ENCODE measurements at regions not wholly inside any gene's neighbourhood (a gene's known extent, or its start where the extent isn't known, plus 50 kb on each side); places are given as distances from the start of the nearest gene placed in this dataset.
A peak's percentile ranks its signal among the peaks of the same experiment; 100 is the strongest.

GRCh38 chr3:180229113-180229512, 192.4 kb upstream of the PEX5L start:
- DNase-seq (ENCODE audit: low read depth in 2 of 2), result peak in 1 of 2 donors; percentile 4
- TF ChIP-seq, protein P1, sequence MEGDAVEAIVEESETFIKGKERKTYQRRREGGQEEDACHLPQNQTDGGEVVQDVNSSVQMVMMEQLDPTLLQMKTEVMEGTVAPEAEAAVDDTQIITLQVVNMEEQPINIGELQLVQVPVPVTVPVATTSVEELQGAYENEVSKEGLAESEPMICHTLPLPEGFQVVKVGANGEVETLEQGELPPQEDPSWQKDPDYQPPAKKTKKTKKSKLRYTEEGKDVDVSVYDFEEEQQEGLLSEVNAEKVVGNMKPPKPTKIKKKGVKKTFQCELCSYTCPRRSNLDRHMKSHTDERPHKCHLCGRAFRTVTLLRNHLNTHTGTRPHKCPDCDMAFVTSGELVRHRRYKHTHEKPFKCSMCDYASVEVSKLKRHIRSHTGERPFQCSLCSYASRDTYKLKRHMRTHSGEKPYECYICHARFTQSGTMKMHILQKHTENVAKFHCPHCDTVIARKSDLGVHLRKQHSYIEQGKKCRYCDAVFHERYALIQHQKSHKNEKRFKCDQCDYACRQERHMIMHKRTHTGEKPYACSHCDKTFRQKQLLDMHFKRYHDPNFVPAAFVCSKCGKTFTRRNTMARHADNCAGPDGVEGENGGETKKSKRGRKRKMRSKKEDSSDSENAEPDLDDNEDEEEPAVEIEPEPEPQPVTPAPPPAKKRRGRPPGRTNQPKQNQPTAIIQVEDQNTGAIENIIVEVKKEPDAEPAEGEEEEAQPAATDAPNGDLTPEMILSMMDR (conservative IDR thresholded peaks at IDR 0.05 in 1 of 2, IDR thresholded peaks at IDR 0.05 in 1 of 2; ENCODE audit: low read depth in 1 of 2, low read length in 2 of 2), result no peak
- no peak for TF ChIP-seq EZH2 (IDR thresholded peaks at IDR 0.05; ENCODE audit: low read length, missing control alignments)
- no peaks in the 10 kb centered on the region for H3K9me3 ChIP-seq (ENCODE audit: control insufficient read depth, insufficient read depth, low read depth, low read length)
- H3K27ac ChIP-seq (ENCODE audit: insufficient read depth, low read length), result no peak overlapping the region
- no peak overlapping the region for H3K4me3 ChIP-seq (replicated peaks in 1 of 4; ENCODE audit: control extremely low read depth in 1 of 4, insufficient read depth in 1 of 4, low read depth in 3 of 4, low read length in 4 of 4)
- H2AFZ ChIP-seq (ENCODE audit: low read length), result no peak overlapping the region
- H3K4me1 ChIP-seq (ENCODE audit: control insufficient read depth, extremely low read depth, insufficient read depth, low read length), result no peaks in the 10 kb centered on the region
- H3K27me3 ChIP-seq (ENCODE audit: control insufficient read depth, insufficient read depth, low read length), result no peaks in the 10 kb centered on the region
- no peaks in the 10 kb centered on the region for H3K79me2 ChIP-seq (ENCODE audit: control insufficient read depth, insufficient read depth, low read length)
- no peak overlapping the region for H3K4me2 ChIP-seq (ENCODE audit: extremely low read depth, insufficient read depth, low read length)
- H4K20me1 ChIP-seq (ENCODE audit: control insufficient read depth, extremely low read depth, insufficient read depth, low read length), result no peaks in the 10 kb centered on the region
- no peaks in the 10 kb centered on the region for H3K36me3 ChIP-seq (ENCODE audit: control insufficient read depth, insufficient read depth, low read length)
- no peak overlapping the region for H3K9ac ChIP-seq (ENCODE audit: insufficient read depth, low read length)

GRCh38 chr3:180239939-180240338, 203.2 kb upstream of the PEX5L start:
- no peak overlapping the region for H3K4me2 ChIP-seq (ENCODE audit: extremely low read depth, insufficient read depth, low read length)
- DNase-seq (ENCODE audit: low read depth in 2 of 2), result no peak
- H2AFZ ChIP-seq (ENCODE audit: low read length), result no peak overlapping the region
- no peaks in the 10 kb centered on the region for H3K4me1 ChIP-seq (ENCODE audit: control insufficient read depth, extremely low read depth, insufficient read depth, low read length)
- no peak overlapping the region for H3K9ac ChIP-seq (ENCODE audit: insufficient read depth, low read length)
- H3K27ac ChIP-seq (ENCODE audit: insufficient read depth, low read length), result no peak overlapping the region
- H3K4me3 ChIP-seq (replicated peaks in 1 of 4; ENCODE audit: control extremely low read depth in 1 of 4, insufficient read depth in 1 of 4, low read depth in 3 of 4, low read length in 4 of 4), result no peak overlapping the region
- H3K9me3 ChIP-seq (ENCODE audit: control insufficient read depth, insufficient read depth, low read depth, low read length), result no peaks in the 10 kb centered on the region
- H3K36me3 ChIP-seq (ENCODE audit: control insufficient read depth, insufficient read depth, low read length), result no peaks in the 10 kb centered on the region
- no peaks in the 10 kb centered on the region for H3K27me3 ChIP-seq (ENCODE audit: control insufficient read depth, insufficient read depth, low read length)
- no peak for TF ChIP-seq EZH2 (IDR thresholded peaks at IDR 0.05; ENCODE audit: low read length, missing control alignments)
- TF ChIP-seq, protein P1 (conservative IDR thresholded peaks at IDR 0.05 in 1 of 2, IDR thresholded peaks at IDR 0.05 in 1 of 2; ENCODE audit: low read depth in 1 of 2, low read length in 2 of 2), result no peak
- no peaks in the 10 kb centered on the region for H3K79me2 ChIP-seq (ENCODE audit: control insufficient read depth, insufficient read depth, low read length)
- H4K20me1 ChIP-seq (ENCODE audit: control insufficient read depth, extremely low read depth, insufficient read depth, low read length), result no peaks in the 10 kb centered on the region

- TF ChIP-seq EZH2 (IDR thresholded peaks at IDR 0.05; ENCODE audit: low read length, missing control alignments), result no peak
- TF ChIP-seq, protein P1 (conservative IDR thresholded peaks at IDR 0.05 in 1 of 2, IDR thresholded peaks at IDR 0.05 in 1 of 2; ENCODE audit: low read depth in 1 of 2, low read length in 2 of 2), result no peak
- Histone ChIP-seq H2AFZ (ENCODE audit: low read length) (no peak overlapping the region), H3K9me3 (ENCODE audit: control insufficient read depth, insufficient read depth, low read depth, low read length) (no peaks in the 10 kb centered on the region), H3K4me2 (ENCODE audit: extremely low read depth, insufficient read depth, low read length) (no peak overlapping the region), H3K4me3 (replicated peaks in 1 of 4; ENCODE audit: control extremely low read depth in 1 of 4, insufficient read depth in 1 of 4, low read depth in 3 of 4, low read length in 4 of 4) (no peak overlapping the region), H4K20me1 (ENCODE audit: control insufficient read depth, extremely low read depth, insufficient read depth, low read length) (no peaks in the 10 kb centered on the region), H3K4me1 (ENCODE audit: control insufficient read depth, extremely low read depth, insufficient read depth, low read length) (no peaks in the 10 kb centered on the region), H3K27me3 (ENCODE audit: control insufficient read depth, insufficient read depth, low read length) (no peaks in the 10 kb centered on the region), H3K79me2 (ENCODE audit: control insufficient read depth, insufficient read depth, low read length) (no peaks in the 10 kb centered on the region), H3K9ac (ENCODE audit: insufficient read depth, low read length) (no peak overlapping the region), H3K27ac (ENCODE audit: insufficient read depth, low read length) (no peak overlapping the region), H3K36me3 (ENCODE audit: control insufficient read depth, insufficient read depth, low read length) (no peaks in the 10 kb centered on the region)
- no peak for DNase-seq (ENCODE audit: low read depth in 2 of 2)
Observed at GRCh38 chr3:180246688-180247195, 210.0 kb upstream of the PEX5L start.

All from fibroblast of lung (primary cell).